Liver (tissue), 3 donors: ENCODE measurements at regions not wholly inside any gene's neighbourhood (a gene's known extent, or its start where the extent isn't known, plus 50 kb on each side); places are given as distances from the start of the nearest gene placed in this dataset.

Experiments
- ATF3 ChIP-seq: IDR thresholded peaks from 2 replicates; pipeline ENCODE4 v1.6.1; 2016; ENCODE audit warnings: antibody characterized with exemption
- CTCF ChIP-seq: fragments of 150-350 bp; IDR thresholded peaks from 2 replicates; pipeline ENCODE4 v1.5.1; 2017; ENCODE audit warnings: improper control_type of control experiment, low read depth, low read length; ENCODE audit not compliant: missing input control
- EGR1 ChIP-seq, 2 donors: IDR thresholded peaks; 2 replicates each; pipeline ENCODE4 v1.6.1; 2016 to 2018; ENCODE audit warnings: antibody characterized with exemption in 2 of 2, low read depth in 2 of 2
- FOXA1 ChIP-seq: IDR thresholded peaks from 2 replicates; pipeline ENCODE4 v1.6.1; 2016; ENCODE audit warnings: antibody characterized with exemption
- GABPA ChIP-seq, 2 donors: IDR thresholded peaks in 1 of 2; conservative IDR thresholded peaks in 1 of 2; 2 replicates each; pipeline ENCODE4 v1.6.1; 2016; ENCODE audit warnings: antibody characterized with exemption in 2 of 2, mild to moderate bottlenecking in 1 of 2, moderate library complexity in 1 of 2
- JUND ChIP-seq, 2 donors: IDR thresholded peaks; 2 replicates each; pipeline ENCODE4 v1.6.1; 2016; ENCODE audit warnings: antibody characterized with exemption in 2 of 2
- MAX ChIP-seq: IDR thresholded peaks from 2 replicates; pipeline ENCODE4 v1.6.1; 2016; ENCODE audit warnings: antibody characterized with exemption
- RAD21 ChIP-seq, 2 donors: IDR thresholded peaks; 2 replicates each; pipeline ENCODE4 v1.6.1; 2016; ENCODE audit warnings: antibody characterized with exemption in 2 of 2, mild to moderate bottlenecking in 2 of 2
- REST ChIP-seq: IDR thresholded peaks from 2 replicates; pipeline ENCODE4 v1.6.1; 2016; ENCODE audit warnings: antibody characterized with exemption, mild to moderate bottlenecking
- SP1 ChIP-seq: IDR thresholded peaks from 2 replicates; pipeline ENCODE4 v1.6.1; 2018; ENCODE audit warnings: antibody characterized with exemption, mild to moderate bottlenecking
- TAF1 ChIP-seq: conservative IDR thresholded peaks from 2 replicates; pipeline ENCODE4 v1.6.1; 2016; ENCODE audit warnings: antibody characterized with exemption, mild to moderate bottlenecking
- YY1 ChIP-seq: IDR thresholded peaks from 2 replicates; pipeline ENCODE4 v1.6.1; 2016; ENCODE audit warnings: antibody characterized with exemption, mild to moderate bottlenecking
- ZBTB33 ChIP-seq: IDR thresholded peaks from 2 replicates; pipeline ENCODE4 v1.6.1; 2016; ENCODE audit warnings: antibody characterized with exemption
- donor health status: healthy.
- donor health status: healthy.

GRCh38 chr6:159418997-159419396 is 249.8 kb downstream of the FNDC1 start:
- no peak for TF ChIP-seq CTCF
- TF ChIP-seq YY1 = no peak
- no peak for TF ChIP-seq EGR1 (IDR thresholded peaks at IDR 0.05; ENCODE audit: low read depth in 2 of 2)
- no peak for TF ChIP-seq TAF1
- TF ChIP-seq JUND (IDR thresholded peaks at IDR 0.05) = no peak
- no peak for TF ChIP-seq RAD21 (IDR thresholded peaks at IDR 0.05)
- no peak for TF ChIP-seq FOXA1
- TF ChIP-seq REST = no peak
- no peak for TF ChIP-seq GABPA (IDR thresholded peaks at IDR 0.05 in 1 of 2, conservative IDR thresholded peaks at IDR 0.05 in 1 of 2)
- TF ChIP-seq ATF3 = no peak
- TF ChIP-seq SP1 = no peak
- TF ChIP-seq MAX = no peak
- no peak for TF ChIP-seq ZBTB33
